Neural cell (in vitro differentiated cells): ENCODE measurements at regions not wholly inside any gene's neighbourhood (a gene's known extent, or its start where the extent isn't known, plus 50 kb on each side); places are given as distances from the start of the nearest gene placed in this dataset.

Experiments used
- H2AFZ ChIP-seq: fragments of 200-600, 300-800 bp; sonication (generic), shearing (Covaris generic); 2 replicates; pipeline ENCODE4 v1.6.0; 2014; ENCODE audit warnings: low read depth, mild to moderate bottlenecking, antibody characterized with exemption, low read length, moderate library complexity
- H3F3A ChIP-seq: fragments of 200-600 bp; shearing (Covaris generic); 2 replicates; pipeline ENCODE4 v1.6.1; 2016; ENCODE audit warnings: mild to moderate bottlenecking, moderate library complexity, mixed read lengths, antibody characterized with exemption, low read length; ENCODE audit not compliant: insufficient read depth, poor library complexity, severe bottlenecking
- H3K27ac ChIP-seq: fragments of 200-600, 300-800 bp; sonication (generic), shearing (Covaris generic); 2 replicates; pipeline ENCODE4 v1.5.1; 2014; ENCODE audit warnings: mild to moderate bottlenecking, low read length, moderate library complexity
- H3K27me3 ChIP-seq: fragments of 300-800, 200-600 bp; sonication (generic), shearing (Covaris generic); 2 replicates; pipeline ENCODE4 v1.6.0; 2014; ENCODE audit warnings: mild to moderate bottlenecking, low read depth, low read length, moderate library complexity; ENCODE audit not compliant: insufficient read depth
- H3K36me3 ChIP-seq: fragments of 300-800, 200-600 bp; sonication (generic), shearing (Covaris generic); 2 replicates; pipeline ENCODE4 v1.5.1; 2014; ENCODE audit warnings: mild to moderate bottlenecking, antibody characterized with exemption, low read length, moderate library complexity; ENCODE audit not compliant: insufficient read depth
- H3K4me2 ChIP-seq: fragments of 300-800, 200-600 bp; sonication (generic), shearing (Covaris generic); 2 replicates; pipeline ENCODE4 v1.6.0; 2014; ENCODE audit warnings: mild to moderate bottlenecking, low read length
- H3K4me3 ChIP-seq: fragments of 300-800, 200-600 bp; sonication (generic), shearing (Covaris generic); 2 replicates; pipeline ENCODE4 v1.5.1; 2014; ENCODE audit warnings: mild to moderate bottlenecking, low read length, moderate library complexity
- H3K79me2 ChIP-seq: fragments of 200-600 bp; shearing (Covaris generic); replicated peaks from 2 replicates; pipeline ENCODE4 v1.6.0; 2014; ENCODE audit warnings: mild to moderate bottlenecking, low read length, moderate library complexity; ENCODE audit not compliant: insufficient read depth
- H3K9ac ChIP-seq: fragments of 300-800, 200-600 bp; sonication (generic), shearing (Covaris generic); 2 replicates; pipeline ENCODE4 v1.6.1; 2016; ENCODE audit warnings: mild to moderate bottlenecking, low read length, mixed read lengths
- H3K9me2 ChIP-seq: fragments of 200-600 bp; shearing (Covaris generic); 2 replicates; pipeline ENCODE4 v1.6.1; 2016; ENCODE audit warnings: mild to moderate bottlenecking, low read length, mixed read lengths; ENCODE audit not compliant: insufficient read depth
- H3K9me3 ChIP-seq: fragments of 200-600, 300-800 bp; sonication (generic), shearing (Covaris generic); 2 replicates; pipeline ENCODE4 v1.6.1; 2016; ENCODE audit warnings: mild to moderate bottlenecking, mixed run types, low read length, moderate library complexity, mixed read lengths
- H4K20me1 ChIP-seq: fragments of 200-600 bp; shearing (Covaris generic); 2 replicates; pipeline ENCODE4 v1.6.1; 2016; ENCODE audit warnings: mild to moderate bottlenecking, mixed run types; ENCODE audit not compliant: insufficient read depth
- CTCF ChIP-seq: fragments of 450-650 bp; IDR thresholded peaks from 2 replicates; pipeline ENCODE4 v1.5.1; 2014; ENCODE audit warnings: antibody characterized with exemption, mild to moderate bottlenecking, moderate library complexity; ENCODE audit not compliant: poor library complexity, severe bottlenecking
- EP300 ChIP-seq: fragments of 450-650 bp; conservative IDR thresholded peaks from 2 replicates; pipeline ENCODE4 v1.6.1; 2014; ENCODE audit warnings: antibody characterized with exemption, mild to moderate bottlenecking, moderate library complexity; ENCODE audit not compliant: poor library complexity, severe bottlenecking
- EZH2 ChIP-seq: fragments of 200-600, 300-800 bp; shearing (Covaris generic), sonication (generic); IDR thresholded peaks from 2 replicates; pipeline ENCODE4 v1.6.1; 2014; ENCODE audit warnings: antibody characterized with exemption, low read length, borderline replicate concordance, mild to moderate bottlenecking; ENCODE audit not compliant: insufficient read depth, poor library complexity, severe bottlenecking
- MXI1 ChIP-seq: fragments of 450-650 bp; conservative IDR thresholded peaks from 2 replicates; pipeline ENCODE4 v1.6.1; 2014; ENCODE audit warnings: antibody characterized with exemption, mild to moderate bottlenecking; ENCODE audit not compliant: poor library complexity, severe bottlenecking
- POLR2AphosphoS5 ChIP-seq: IDR thresholded peaks from 2 replicates; pipeline ENCODE4 v1.6.1; 2012
- RAD21 ChIP-seq: fragments of 450-650 bp; conservative IDR thresholded peaks from 2 replicates; pipeline ENCODE4 v1.6.1; 2014; ENCODE audit warnings: antibody characterized with exemption, mild to moderate bottlenecking, moderate library complexity
- REST ChIP-seq: IDR thresholded peaks from 2 replicates; pipeline ENCODE4 v1.6.1; 2012; ENCODE audit warnings: borderline replicate concordance
- SMC3 ChIP-seq: fragments of 450-650 bp; conservative IDR thresholded peaks from 2 replicates; pipeline ENCODE4 v1.6.1; 2014; ENCODE audit warnings: antibody characterized with exemption, mild to moderate bottlenecking, moderate library complexity; ENCODE audit not compliant: poor library complexity
- TAF1 ChIP-seq: IDR thresholded peaks from 2 replicates; pipeline ENCODE4 v1.6.1; 2012; ENCODE audit warnings: low read depth

GRCh38 chr18:27500531-27500930 is 315.4 kb upstream of the CHST9 start:
- H3K27ac ChIP-seq: no peak overlapping the region
- no peak overlapping the region for H3K4me3 ChIP-seq
- no peaks in the 10 kb centered on the region for H3K9me2 ChIP-seq
- H3F3A ChIP-seq: no peaks in the 10 kb centered on the region
- H3K27me3 ChIP-seq: no peaks in the 10 kb centered on the region
- H3K9me3 ChIP-seq: no peaks in the 10 kb centered on the region
- H3K4me2 ChIP-seq: no peak overlapping the region
- H3K9ac ChIP-seq: no peak overlapping the region
- H3K79me2 ChIP-seq: no peaks in the 10 kb centered on the region
- H3K36me3 ChIP-seq: no peaks in the 10 kb centered on the region
- TF ChIP-seq POLR2AphosphoS5: no peak
- no peak for TF ChIP-seq EZH2
- TF ChIP-seq RAD21: no peak
- TF ChIP-seq EP300: no peak
- no peak for TF ChIP-seq CTCF
- TF ChIP-seq MXI1: no peak
- TF ChIP-seq SMC3: no peak
- TF ChIP-seq TAF1: no peak
- no peak for TF ChIP-seq REST
- H4K20me1 ChIP-seq: no peaks in the 10 kb centered on the region
- no peak overlapping the region for H2AFZ ChIP-seq

GRCh38 chr18:27497246-27497645 is 312.1 kb upstream of the CHST9 start:
- no peaks in the 10 kb centered on the region for H3K27me3 ChIP-seq
- no peaks in the 10 kb centered on the region for H3F3A ChIP-seq
- no peaks in the 10 kb centered on the region for H4K20me1 ChIP-seq
- no peaks in the 10 kb centered on the region for H3K9me3 ChIP-seq
- no peak overlapping the region for H3K4me3 ChIP-seq
- no peak overlapping the region for H3K4me2 ChIP-seq
- TF ChIP-seq SMC3: no peak
- TF ChIP-seq EP300: no peak
- no peak for TF ChIP-seq EZH2
- H3K79me2 ChIP-seq: no peaks in the 10 kb centered on the region
- no peak overlapping the region for H3K27ac ChIP-seq
- H3K9me2 ChIP-seq: no peaks in the 10 kb centered on the region
- no peak overlapping the region for H3K9ac ChIP-seq
- H3K36me3 ChIP-seq: no peaks in the 10 kb centered on the region
- no peak overlapping the region for H2AFZ ChIP-seq

GRCh38 chr18:27493182-27493581 is 308.1 kb upstream of the CHST9 start:
- Histone ChIP-seq H3K9ac (no peak overlapping the region), H3K9me3 (no peaks in the 10 kb centered on the region), H3K9me2 (no peaks in the 10 kb centered on the region), H3K4me3 (no peak overlapping the region), H3K79me2 (no peaks in the 10 kb centered on the region), H3K36me3 (no peaks in the 10 kb centered on the region), H3F3A (no peaks in the 10 kb centered on the region), H4K20me1 (no peaks in the 10 kb centered on the region), H2AFZ (no peak overlapping the region), H3K4me2 (no peak overlapping the region), H3K27ac (no peak overlapping the region), H3K27me3 (no peaks in the 10 kb centered on the region)
- TF ChIP-seq EP300 (no peak), CTCF (no peak), REST (no peak)
